HG03378 (cell line): ENCODE measurements at regions not wholly inside any gene's neighbourhood (a gene's known extent, or its start where the extent isn't known, plus 50 kb on each side); places are given as distances from the start of the nearest gene placed in this dataset.

Source experiments
- ATAC-seq: cut with Tn5 transposase; IDR thresholded peaks from one replicate; pipeline ENCODE4 v1.9.1; 2021; ENCODE audit warnings: mild to moderate bottlenecking, moderate library complexity; ENCODE audit not compliant: unreplicated experiment

DNA sequence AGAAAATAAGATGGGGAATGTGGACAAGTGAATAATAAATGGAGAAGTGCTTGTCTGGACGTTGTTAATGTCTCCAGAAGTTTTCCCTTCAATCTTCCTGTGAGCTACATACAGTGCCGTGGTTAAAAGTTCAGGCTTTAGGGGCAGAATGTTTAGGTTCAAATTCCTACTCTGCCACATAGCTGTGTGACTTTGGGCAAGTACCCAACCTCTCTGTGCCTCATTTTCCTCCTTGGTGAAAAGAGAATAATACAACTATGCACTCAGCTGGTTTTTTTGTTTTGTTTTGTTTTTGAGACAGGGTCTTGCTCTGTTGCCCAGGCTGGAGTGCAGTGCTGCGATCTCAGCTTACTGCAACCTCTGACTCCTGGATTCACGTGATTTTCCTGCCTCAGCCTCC, 143.5 kb downstream of the CHIC2 start:
- no peak for ATAC-seq

DNA sequence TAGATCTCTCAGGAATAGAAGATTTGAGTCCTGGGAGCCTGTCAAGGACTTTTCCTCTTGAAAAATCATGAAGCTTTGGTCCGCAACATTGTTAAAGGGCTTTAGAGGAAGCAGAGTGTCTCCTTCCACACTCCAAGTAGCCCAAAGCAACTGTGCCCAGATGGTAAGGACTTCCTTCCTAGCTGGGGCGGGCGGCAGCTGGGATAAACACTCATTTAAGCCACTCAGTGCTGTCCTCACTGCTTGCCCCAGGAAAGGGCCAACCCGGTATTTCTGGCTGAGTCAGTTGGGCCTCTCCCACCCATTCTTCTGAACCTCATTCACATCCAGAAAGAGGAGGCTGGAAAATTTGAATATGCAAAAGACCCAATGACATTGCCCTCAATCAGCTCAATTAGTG, 144.3 kb downstream of the CHIC2 start:
- ATAC-seq = no peak

DNA sequence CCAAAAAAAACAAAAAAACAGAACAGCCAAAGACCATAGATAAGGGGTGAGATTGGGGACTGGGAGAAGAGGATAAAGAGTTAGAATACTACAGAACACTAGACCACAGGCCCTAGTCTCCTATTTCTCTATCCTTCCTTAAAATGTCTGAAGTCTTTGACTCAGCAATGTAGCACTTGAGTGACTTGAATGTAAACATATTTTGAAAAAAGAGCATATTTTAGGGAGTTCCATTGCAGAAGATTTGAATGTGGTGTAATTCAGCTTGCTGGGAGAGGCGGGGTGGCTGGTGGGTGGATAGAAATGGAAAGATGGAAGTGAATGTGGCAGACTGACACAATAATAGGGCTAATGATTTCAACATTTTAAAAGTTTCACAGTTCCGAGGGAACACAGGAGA, 144.9 kb downstream of the CHIC2 start:
- no peak for ATAC-seq

GRCh38 chr4:53917729-53918128, 146.7 kb downstream of the CHIC2 start:
- ATAC-seq = no peak

DNA sequence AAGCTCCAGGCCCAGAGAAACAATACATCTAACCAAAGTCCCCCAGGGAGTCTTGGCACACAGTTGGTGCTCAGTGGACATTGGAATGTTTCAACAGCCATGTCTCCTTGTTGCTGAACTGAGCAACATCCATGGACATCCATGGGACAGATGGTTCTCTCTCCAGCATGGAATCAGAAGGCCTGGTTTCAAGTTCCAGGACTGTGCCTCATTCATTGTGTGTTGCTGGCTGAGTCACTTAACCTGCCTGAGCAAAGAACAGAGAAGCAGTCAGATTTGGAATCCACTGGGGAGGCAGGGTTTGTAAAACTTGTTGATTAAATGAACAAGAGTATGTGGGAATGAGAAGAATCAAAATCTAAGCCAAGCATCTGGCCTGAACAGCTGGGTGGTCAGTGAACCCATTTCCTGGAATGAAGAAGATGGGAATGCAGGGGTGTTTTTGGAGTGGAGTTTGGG, 147.9 kb downstream of the CHIC2 start:
- no peak for ATAC-seq

GRCh38 chr4:53914313-53915016, 149.9 kb downstream of the CHIC2 start:
- no peak for ATAC-seq

- ATAC-seq = no peak
These were observed 150.6 kb downstream of the CHIC2 start for GRCh38 chr4:53913771-53914170.

DNA sequence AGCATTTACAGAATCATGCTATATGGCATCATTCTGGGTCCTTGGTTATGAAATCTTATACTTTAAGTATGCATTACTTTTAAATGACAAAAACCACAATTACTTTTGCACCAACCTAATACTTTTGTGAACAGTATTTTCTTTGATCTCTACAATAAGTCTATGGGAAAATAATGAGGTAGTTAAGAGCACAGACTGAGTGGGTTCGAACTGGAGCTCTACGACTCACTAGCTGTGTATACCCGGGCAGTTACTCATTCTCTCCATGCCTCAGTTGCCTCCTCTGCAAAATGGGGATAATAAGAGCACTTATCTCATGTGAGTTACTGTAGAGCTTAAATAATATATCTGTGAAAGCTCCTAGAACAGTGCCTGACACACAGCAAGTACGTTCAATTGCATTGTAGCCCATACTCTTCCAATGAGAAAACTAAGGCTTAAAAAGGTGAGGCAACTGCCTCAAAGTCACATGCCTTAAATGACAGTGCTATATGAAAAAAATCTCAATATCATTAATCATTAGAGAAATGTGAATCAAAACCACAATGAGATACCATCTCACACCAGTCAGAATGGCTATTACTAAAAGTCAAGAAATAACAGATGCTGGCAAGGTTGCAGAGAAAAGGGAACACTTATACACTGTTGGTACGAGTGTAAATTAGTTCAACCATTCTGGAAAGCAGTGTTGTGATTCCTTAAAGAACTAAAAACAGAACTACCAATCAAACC, 151.5 kb downstream of the CHIC2 start:
- ATAC-seq = no peak

DNA sequence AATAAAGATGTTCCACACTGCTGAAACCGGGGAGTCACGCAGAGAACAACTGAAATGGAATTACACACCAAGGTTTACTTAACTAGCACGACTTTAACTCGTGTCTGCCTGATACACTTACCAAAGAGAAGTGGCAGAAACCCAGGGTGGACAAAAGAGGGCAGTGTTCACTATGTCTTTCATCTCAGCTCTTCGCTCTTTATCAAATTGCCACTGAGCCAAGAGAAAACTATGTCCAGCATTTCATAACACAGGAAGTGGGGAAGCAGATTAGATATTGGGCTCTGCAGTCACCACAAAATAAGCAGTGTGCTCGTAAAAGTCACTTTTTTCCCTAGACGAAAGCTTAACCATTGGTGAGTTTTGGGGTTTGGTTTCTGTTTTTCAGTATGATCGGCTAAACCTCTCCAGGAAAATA, 155.7 kb downstream of the CHIC2 start:
- no peak for ATAC-seq

DNA sequence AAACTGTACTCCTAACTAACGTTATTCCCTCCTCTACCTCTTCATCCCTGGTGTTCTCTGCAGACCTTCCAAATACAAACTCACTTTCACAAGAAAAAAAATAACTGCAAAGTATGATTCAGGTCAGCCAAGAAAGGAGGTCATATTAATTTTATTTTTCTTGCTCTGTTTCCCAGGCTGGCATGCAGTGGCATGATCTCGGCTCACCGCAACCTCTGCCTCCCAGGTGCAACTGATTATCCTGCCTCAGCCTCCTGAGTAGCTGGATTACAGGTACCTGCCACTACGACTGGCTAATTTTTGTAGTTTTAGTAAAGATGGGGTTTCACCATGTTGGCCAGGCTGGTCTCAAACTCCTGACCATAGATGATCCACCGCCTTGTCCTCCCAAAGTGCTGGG, 156.6 kb downstream of the CHIC2 start:
- no peak for ATAC-seq

GRCh38 chr4:53906606-53907190, 157.7 kb downstream of the CHIC2 start:
- ATAC-seq = no peak

DNA sequence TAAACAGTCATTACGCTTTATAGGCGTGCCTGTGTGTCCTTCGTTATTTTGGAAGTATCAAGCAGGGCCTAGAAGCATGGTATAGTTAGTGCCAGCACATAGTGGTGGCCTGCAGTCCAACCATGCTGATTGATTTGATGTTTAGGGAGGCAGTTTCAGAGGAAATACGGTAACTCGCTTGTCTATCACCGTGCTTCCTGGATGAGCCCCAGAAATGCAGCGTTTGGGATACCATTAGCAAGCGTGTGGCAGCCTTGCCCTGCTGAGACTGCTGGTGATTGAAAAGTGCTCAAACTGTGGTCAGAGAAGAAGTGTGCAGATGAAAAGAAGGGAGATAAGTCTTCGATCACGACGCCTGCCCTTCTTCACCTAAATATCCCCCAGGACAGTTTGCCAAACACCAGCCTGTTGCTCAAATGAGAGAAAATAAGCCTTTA, 158.4 kb downstream of the CHIC2 start:
- ATAC-seq = peak; percentile 58

- no peak for ATAC-seq
These were observed 159.0 kb downstream of the CHIC2 start for GRCh38 chr4:53905276-53905940.

DNA sequence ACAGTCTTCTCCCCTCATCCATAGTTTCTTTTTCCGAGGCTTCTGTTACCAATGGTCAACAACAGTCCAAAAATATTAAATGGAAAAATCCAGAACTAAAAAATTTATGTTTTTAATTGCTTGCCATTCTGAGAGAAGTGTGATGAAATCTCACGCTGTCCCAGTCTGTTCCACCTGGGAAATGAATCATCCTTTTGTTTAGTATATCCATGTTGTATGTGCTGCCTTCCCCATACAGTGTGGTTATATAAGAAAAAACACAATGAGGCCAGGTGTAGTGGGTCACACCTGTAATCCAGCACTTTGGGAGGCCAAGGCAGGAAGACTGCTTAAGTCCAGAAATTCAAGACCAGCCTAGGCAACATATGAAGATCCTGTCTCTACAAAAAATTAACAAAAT, 161.6 kb downstream of the CHIC2 start:
- ATAC-seq = no peak

- no peak for ATAC-seq
These were observed 164.1 kb downstream of the CHIC2 start for GRCh38 chr4:53900271-53900649.

GRCh38 chr4:53899586-53900270, 164.7 kb downstream of the CHIC2 start:
- ATAC-seq = no peak

GRCh38 chr4:53895137-53895536, 169.3 kb downstream of the CHIC2 start:
- ATAC-seq = no peak

DNA sequence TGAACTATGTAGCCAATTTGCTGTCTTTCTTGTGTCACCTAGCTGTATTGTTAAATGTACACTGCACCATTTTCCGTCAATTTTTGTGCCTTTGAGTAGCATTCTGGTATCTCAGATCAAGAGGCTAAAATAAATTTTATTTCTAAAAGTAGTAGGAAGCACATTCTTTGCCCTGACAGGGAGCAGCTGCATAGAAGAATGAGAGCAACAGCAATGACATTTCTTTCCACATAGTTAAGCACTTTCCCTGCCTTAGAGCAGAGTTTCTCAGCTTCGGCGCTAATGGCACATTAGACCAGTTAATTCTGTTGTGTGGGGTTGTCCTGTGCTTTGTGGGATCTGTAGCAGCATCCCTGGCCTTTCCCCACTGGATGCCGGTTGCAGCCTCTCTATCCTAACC, 173.9 kb downstream of the CHIC2 start:
- no peak for ATAC-seq

GRCh38 chr4:53889326-53890055, 174.9 kb downstream of the CHIC2 start:
- no peak for ATAC-seq

GRCh38 chr4:53886090-53886489, 178.3 kb downstream of the CHIC2 start:
- no peak for ATAC-seq
